HEK293T (cell line): ENCODE measurements at regions not wholly inside any gene's neighbourhood (a gene's known extent, or its start where the extent isn't known, plus 50 kb on each side); places are given as distances from the start of the nearest gene placed in this dataset.

Source experiments
- CTCF ChIA-PET: fragments of 350-600 bp; formaldehyde crosslinking; extraction: SDS; loops from one replicate; lab custom pipeline; 2021; ENCODE audit warnings: antibody characterized with exemption, inconsistent platforms; lab: Yijun Ruan, JAX
- POLR2A ChIA-PET: fragments of 350-600 bp; formaldehyde crosslinking; extraction: SDS; loops from one replicate; lab custom pipeline; 2020; ENCODE audit warnings: antibody characterized with exemption, inconsistent platforms; lab: Yijun Ruan, JAX
- DNase-seq: peaks from one replicate; pipeline ENCODE4 v3.0.0; 2012; ENCODE audit warnings: mixed read lengths; ENCODE audit errors: extremely low spot score
- ARNT ChIP-seq: fragments of 450-650 bp; IDR thresholded peaks from 2 replicates; pipeline ENCODE4 v1.6.1; 2017; ENCODE audit warnings: mild to moderate bottlenecking
- BHLHE40 ChIP-seq: fragments of 450-650 bp; IDR thresholded peaks from 2 replicates; pipeline ENCODE4 v1.6.1; 2016; ENCODE audit warnings: mild to moderate bottlenecking, moderate library complexity, borderline replicate concordance
- CTBP1 ChIP-seq: fragments of 450-650 bp; IDR thresholded peaks from 2 replicates; pipeline ENCODE4 v1.6.1; 2016; ENCODE audit warnings: borderline replicate concordance
- ELF4 ChIP-seq: fragments of 450-650 bp; IDR thresholded peaks from 2 replicates; pipeline ENCODE4 v1.6.1; 2017; ENCODE audit warnings: antibody characterized with exemption
- FOXA1 ChIP-seq: fragments of 450-650 bp; IDR thresholded peaks from 2 replicates; pipeline ENCODE4 v1.6.1; 2016; ENCODE audit warnings: mild to moderate bottlenecking
- FOXK2 ChIP-seq: fragments of 450-650 bp; IDR thresholded peaks from 2 replicates; pipeline ENCODE4 v1.6.1; 2016; ENCODE audit warnings: mild to moderate bottlenecking
- FOXM1 ChIP-seq: fragments of 450-650 bp; IDR thresholded peaks from 2 replicates; pipeline ENCODE4 v1.6.1; 2017; ENCODE audit warnings: mild to moderate bottlenecking, borderline replicate concordance
- HDGF ChIP-seq: fragments of 450-650 bp; IDR thresholded peaks from 2 replicates; pipeline ENCODE4 v1.6.1; 2017; ENCODE audit warnings: antibody characterized with exemption, borderline replicate concordance
- L3MBTL2 ChIP-seq: fragments of 450-650 bp; conservative IDR thresholded peaks from 2 replicates; pipeline ENCODE4 v1.6.1; 2016; ENCODE audit warnings: mild to moderate bottlenecking
- LEF1 ChIP-seq: fragments of 450-650 bp; IDR thresholded peaks from 2 replicates; pipeline ENCODE4 v1.6.1; 2017; ENCODE audit warnings: mild to moderate bottlenecking, borderline replicate concordance
- NFRKB ChIP-seq: fragments of 450-650 bp; IDR thresholded peaks from 2 replicates; pipeline ENCODE4 v1.6.1; 2016; ENCODE audit warnings: mild to moderate bottlenecking, moderate library complexity
- PKNOX1 ChIP-seq: fragments of 450-650 bp; IDR thresholded peaks from 2 replicates; pipeline ENCODE4 v1.6.1; 2016
- SP1 ChIP-seq: fragments of 450-650 bp; IDR thresholded peaks from 2 replicates; pipeline ENCODE4 v1.6.1; 2017
- SUZ12 ChIP-seq: fragments of 450-650 bp; IDR thresholded peaks from 2 replicates; pipeline ENCODE4 v1.6.1; 2016; ENCODE audit warnings: mild to moderate bottlenecking
- TARDBP ChIP-seq: fragments of 450-650 bp; IDR thresholded peaks from 2 replicates; pipeline ENCODE4 v1.6.1; 2016
- ZNF384 ChIP-seq: fragments of 450-650 bp; IDR thresholded peaks from 2 replicates; pipeline ENCODE4 v1.6.1; 2016

GRCh38 chr9:118215549-118215948, 511.3 kb downstream of the TLR4 start:
- no peak for DNase-seq
- CTCF ChIA-PET, result no interaction called here
- POLR2A ChIA-PET, result no interaction called here
- TF ChIP-seq NFRKB (no peak), CTBP1 (no peak), PKNOX1 (no peak), BHLHE40 (no peak), ELF4 (no peak), HDGF (no peak), SUZ12 (no peak), FOXK2 (no peak), L3MBTL2 (no peak), TARDBP (no peak), SP1 (no peak), ZNF384 (no peak), ARNT (no peak), LEF1 (no peak), FOXM1 (no peak), FOXA1 (no peak)

GRCh38 chr9:118222375-118222774, 518.2 kb downstream of the TLR4 start:
- DNase-seq, result no peak
- CTCF ChIA-PET, result no interaction called here
- POLR2A ChIA-PET, result no interaction called here
- TF ChIP-seq HDGF, result no peak
- no peak for TF ChIP-seq SUZ12
- no peak for TF ChIP-seq LEF1
- TF ChIP-seq ZNF384, result no peak
- no peak for TF ChIP-seq PKNOX1
- TF ChIP-seq ARNT, result no peak
- no peak for TF ChIP-seq ELF4
- no peak for TF ChIP-seq SP1
- TF ChIP-seq FOXK2, result no peak
- no peak for TF ChIP-seq FOXM1
- TF ChIP-seq BHLHE40, result no peak
- TF ChIP-seq FOXA1, result no peak
- TF ChIP-seq CTBP1, result no peak
- TF ChIP-seq L3MBTL2, result no peak

- ChIA-PET POLR2A (no interaction called here), CTCF (no interaction called here)
- no peak for DNase-seq
- TF ChIP-seq PKNOX1 (no peak), L3MBTL2 (no peak), LEF1 (no peak), FOXM1 (no peak), FOXA1 (no peak), BHLHE40 (no peak), ZNF384 (no peak), ELF4 (no peak), SUZ12 (no peak), HDGF (no peak), FOXK2 (no peak), CTBP1 (no peak), SP1 (no peak)
Measured at GRCh38 chr9:118223111-118223510, 518.9 kb downstream of the TLR4 start.

- TF ChIP-seq FOXK2 (no peak), LEF1 (no peak), TARDBP (no peak), FOXA1 (no peak), ZNF384 (no peak), FOXM1 (no peak), CTBP1 (no peak), L3MBTL2 (no peak), SUZ12 (no peak), HDGF (no peak), SP1 (no peak), BHLHE40 (no peak), ARNT (no peak), PKNOX1 (no peak), ELF4 (no peak), NFRKB (no peak)
- ChIA-PET POLR2A (no interaction called here), CTCF (no interaction called here)
- DNase-seq, result no peak
Measured at GRCh38 chr9:118230329-118230728, 526.1 kb downstream of the TLR4 start.

- POLR2A ChIA-PET, result no interaction called here
- TF ChIP-seq BHLHE40, result no peak
- no peak for TF ChIP-seq FOXA1
- TF ChIP-seq FOXK2, result no peak
- TF ChIP-seq SUZ12, result no peak
- TF ChIP-seq L3MBTL2, result no peak
- TF ChIP-seq ARNT, result no peak
- no peak for TF ChIP-seq ZNF384
- TF ChIP-seq FOXM1, result no peak
- no peak for TF ChIP-seq SP1
- TF ChIP-seq NFRKB, result no peak
- no peak for TF ChIP-seq TARDBP
- TF ChIP-seq PKNOX1, result no peak
- TF ChIP-seq ELF4, result no peak
- TF ChIP-seq HDGF, result no peak
- no peak for TF ChIP-seq LEF1
- TF ChIP-seq CTBP1, result no peak
- no peak for DNase-seq
- CTCF ChIA-PET, result no interaction called here
Measured at GRCh38 chr9:118236625-118237024, 532.4 kb downstream of the TLR4 start.
